Hindlimb muscle (tissue), 1 donor: ENCODE measurements at regions not wholly inside any gene's neighbourhood (a gene's known extent, or its start where the extent isn't known, plus 50 kb on each side); places are given as distances from the start of the nearest gene placed in this dataset.
"Not testable (repeated sequence)": the region's sequence is repeated elsewhere in the genome, so short reads cannot be mapped to it uniquely, and the experiment has no call there.

Source experiments
- DNase-seq: peaks from one replicate; pipeline ENCODE4 v3.0.0-alpha.2; 2013

DNA sequence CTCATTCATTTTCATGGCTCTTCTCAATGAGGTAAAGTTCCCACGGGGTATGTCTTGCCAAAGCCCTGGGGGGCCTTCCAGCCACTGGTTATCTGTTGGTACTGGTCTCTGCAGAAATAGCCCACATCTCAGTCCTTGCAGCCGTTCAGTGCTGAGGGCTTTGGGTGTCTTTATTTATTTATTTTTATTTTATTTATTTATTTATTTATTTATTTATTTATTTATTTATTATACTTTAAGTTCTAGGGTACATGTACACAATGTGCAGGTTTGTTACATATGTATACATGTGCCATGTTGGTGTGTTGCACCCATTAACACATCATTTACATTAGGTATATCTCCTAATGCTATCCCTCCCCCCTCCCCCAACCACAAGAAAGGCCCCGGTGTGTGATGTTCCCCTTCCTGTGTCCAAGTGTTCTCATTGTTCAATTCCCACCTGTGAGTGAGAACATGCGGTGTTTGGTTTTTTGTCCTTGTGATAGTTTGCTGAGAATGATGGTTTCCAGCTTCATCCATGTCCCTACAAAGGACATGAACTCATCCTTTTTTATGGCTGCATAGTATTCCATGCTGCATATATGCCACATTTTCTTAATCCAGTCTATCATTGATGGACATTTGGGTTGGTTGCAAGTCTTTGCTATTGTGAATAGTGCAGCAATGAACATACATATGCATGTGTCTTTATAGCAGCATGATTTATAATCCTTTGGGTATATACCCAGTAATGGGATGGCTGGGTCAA, 308.1 kb upstream of the B3GAT1 start:
- DNase-seq, result not testable (repeated sequence)

DNA sequence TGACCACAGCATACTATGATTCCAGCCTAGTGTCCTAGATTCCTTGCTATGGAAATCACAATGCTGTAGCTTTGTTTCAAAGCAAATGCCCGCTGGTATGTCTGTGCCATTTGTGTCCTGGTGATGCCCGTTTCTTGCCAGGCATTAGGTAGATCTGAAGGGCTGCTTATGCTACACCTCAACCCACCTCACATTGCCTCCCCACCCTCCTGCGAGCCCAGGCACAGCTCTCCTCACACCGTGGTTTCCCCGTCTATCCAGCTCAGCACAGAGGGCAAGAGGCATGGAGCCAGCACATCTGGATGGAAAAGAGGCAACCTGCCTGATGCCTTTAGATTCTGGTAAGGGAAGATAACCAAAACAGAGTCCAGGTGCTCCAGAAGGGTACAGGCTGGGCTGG, 307.4 kb upstream of the B3GAT1 start:
- DNase-seq, result no peak

DNA sequence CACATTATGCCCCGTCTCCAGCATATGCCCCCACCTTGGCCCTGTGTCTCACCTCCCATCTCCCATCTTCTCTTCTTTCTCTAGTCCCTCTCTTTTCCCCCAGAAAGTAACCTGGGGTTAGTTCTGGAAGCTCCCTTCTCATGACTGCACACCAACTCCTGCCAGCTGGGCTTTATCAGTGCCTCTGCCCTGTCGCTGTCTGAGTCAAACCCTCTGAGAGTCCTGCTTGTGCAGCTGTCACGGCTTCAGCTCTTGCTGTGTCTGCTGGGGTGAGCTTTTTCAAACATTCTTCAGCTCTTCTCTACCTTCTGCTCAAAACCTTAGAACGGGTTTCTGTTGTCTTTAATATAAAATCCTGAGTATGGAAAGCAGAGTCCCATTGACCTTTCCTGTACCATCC, 304.5 kb upstream of the B3GAT1 start:
- no peak for DNase-seq

DNA sequence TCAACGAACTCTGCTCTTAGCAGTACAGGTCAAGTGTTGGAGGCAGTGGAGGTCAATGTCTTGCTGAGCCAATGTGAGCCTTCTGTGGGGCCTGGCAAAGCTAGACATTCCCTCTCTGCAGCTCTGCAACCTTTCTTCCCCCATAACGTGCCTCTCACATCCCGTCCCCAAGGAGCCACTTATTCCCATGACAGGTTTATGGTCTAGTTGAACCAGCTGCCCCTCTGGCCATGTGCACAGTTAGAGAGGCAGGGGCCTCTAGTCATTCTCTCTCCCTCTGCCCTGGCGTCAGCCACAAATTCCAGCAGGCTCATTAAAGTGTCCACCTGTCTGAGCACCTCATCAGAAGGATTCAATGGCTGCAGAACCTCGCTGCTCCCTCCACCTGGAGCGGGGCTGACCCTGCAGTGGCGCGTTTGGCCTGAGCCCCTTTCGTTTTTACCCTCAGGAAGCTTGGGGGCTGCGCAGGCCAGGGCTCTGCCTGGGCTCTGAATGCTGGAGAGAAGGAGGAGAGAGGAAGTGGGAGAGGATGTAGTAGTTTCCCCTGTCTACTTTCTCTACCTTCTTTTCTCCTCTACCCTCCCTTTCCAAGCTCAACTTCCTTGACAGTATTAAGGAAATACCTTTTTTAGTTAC, 302.1 kb upstream of the B3GAT1 start:
- no peak for DNase-seq

DNA sequence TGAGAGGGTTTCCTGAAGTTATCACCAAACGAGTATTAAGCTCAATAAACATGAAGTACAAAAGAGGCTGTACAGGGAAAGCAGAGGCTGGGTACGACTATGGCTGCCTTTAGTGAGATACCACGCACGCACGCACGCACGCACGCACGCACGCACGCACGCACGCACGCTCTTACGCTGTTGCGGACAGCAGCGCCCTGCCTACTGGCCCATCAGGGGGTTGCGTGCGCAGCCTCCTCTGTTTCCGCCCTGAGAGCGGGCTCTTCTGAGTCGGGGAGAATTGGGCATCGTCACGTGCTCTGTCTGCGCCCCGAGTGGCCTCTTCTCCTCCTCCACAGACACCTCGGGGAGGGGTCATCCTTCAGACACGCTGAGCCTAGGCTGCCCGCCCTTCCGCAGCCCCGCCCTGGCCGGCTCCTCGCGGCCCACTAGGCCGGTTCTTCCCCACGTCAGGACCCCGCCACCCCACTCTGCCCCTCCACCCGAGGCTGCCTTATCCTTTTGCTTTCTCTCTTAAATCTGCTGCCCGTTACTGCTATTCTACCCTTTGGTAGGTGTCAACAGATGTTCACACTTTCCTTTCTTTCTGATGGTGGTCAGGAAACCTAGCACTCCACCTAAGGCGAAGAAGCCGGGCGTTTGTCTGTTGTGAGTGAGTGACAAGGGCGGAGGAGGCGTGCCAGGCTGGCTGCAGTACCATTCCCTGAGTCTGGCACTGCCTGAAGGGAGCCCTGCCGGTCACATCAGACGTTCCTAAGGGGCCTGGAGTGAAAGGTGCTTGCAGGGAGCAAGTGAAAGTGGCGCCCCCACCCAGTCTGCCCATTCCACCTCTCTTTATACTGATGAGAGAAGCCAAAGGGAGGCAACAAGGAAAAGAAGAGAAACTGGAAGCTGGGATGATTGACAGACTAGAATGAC, 300.4 kb upstream of the B3GAT1 start:
- DNase-seq, result no peak

DNA sequence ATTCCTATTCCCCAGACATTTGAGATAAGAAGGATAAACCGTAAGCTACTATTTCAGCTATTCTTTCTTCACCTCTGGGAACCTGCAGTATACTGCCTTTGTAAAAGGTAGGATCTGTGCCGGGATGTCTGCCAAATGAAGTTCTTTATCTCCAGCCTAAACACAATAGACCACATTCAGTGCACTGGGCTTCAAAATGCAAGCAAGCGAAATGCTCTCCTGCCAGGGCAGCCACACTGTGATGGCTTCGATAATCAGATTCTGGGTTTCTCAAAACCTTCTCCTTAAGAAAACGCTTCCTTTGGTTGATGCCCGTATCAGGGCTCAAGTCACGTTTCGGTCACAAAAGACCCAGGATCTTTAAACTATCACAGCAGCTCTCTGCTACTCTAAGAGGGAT, 299.5 kb upstream of the B3GAT1 start:
- DNase-seq, result no peak

DNA sequence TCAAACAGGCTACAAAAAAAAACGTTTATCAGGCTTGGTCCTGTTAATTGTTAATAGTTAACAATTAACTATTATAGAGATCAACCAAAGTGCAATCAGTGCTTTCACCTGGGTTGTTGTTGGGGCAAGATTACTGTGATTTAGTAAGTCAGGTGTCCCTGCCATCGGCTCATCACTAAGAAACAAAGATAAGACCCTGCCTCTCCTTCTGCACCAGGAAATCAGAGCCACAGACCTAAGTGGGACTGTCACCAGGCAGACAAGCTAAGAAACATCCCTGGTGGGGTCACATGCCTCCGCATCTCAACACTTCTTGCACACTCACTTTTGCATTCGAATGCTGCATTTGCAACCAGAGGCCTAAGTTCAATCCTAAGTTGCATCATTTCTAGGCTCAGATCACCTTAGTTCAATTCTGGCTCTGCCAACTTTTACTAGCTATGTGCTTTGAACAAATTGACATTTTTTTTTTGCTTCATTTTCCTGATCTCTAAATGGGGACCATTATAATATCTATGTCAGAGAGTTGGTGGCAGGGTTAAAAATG, 298.9 kb upstream of the B3GAT1 start:
- DNase-seq, result no peak

DNA sequence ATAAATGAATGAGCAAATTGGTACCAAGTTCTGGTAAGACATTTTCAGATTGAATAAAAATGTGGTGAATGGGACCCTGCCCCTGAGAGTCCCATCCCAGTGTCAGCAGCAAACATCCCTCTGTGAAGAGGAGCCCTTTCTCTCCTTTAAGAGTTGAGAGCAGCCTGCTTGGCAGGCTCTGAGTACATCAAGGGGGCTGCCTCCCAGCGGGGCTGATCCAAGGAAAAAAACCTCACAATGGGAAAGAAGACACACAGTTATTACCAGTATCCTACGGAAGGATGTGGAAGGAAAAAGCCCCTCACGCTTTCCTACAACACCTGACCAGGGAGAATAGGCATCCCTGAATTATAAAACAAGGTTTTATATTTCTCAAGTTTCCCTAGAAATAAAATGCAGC, 293.8 kb upstream of the B3GAT1 start:
- no peak for DNase-seq

DNA sequence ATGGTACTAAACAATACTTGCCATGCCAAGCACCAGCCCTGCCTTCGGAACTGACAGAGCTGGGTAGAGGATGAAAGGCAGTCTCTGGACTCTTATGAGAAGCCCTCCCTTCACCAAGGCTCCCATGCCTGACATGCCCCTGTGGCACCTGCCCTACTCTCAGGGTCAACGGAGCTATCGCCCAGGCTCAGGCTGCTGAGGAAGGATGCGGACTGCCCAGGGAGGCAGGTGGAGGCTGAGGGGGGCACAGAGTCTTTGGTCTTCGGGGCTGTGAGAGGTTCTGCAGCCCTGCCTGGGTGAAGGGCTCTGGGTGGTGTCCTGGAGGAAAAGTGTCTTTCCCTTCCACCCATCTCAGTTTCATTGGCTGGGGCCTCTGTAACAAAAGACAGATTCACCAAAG, 290.8 kb upstream of the B3GAT1 start:
- no peak for DNase-seq

DNA sequence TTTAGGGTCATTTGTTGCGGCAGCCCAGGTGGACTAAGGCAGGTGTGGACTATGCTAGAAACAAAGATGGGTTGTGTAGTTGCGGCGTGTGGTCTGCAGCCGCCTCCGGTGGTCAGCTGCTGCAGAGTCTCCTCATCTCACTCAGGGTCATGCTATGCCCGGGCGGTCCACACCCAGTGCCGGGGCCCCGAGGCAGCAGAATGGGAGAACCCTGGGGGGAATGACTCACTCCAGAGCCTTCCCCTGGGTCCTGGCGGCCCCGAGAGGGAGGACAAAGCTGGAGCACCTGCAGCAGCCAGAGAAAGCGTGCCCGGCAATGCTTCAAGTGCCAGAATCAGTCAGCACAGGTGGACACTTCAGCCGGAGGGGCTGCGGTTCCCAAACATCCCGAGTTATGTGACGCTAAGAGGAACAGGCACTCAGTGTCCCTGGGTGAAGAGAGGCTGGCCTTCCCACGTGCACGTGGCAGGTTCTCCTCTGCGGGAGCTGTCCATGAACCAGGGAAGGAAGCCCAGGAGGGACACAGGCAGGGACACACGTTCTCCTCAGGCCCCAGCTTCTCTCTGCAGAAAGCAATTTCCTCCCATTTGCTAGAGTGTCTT, 289.6 kb upstream of the B3GAT1 start:
- DNase-seq, result no peak

DNA sequence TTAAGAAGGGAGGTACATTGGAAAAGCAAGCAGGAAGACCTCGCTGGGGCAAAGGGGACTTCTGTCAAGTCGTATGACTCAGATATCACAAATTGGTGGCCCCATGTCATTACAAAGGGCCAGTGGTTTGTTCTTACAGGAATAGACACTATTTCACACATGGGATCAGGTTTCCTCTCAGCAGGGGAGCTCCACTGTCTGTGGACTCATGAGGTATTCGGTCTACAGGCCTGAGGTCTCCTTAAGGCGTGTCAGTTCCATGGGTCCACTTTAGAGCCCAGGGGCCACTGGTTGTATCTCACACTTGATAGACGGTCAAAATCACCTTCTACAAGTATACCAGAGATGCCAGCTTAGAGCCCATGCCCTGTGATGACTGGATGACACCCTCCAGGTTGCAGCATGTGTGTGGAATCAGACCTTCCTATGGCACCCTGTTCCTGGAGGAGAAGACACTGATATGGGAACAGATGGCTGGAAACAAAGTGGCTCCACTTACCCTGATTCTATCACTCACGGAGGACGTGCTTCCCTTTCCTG, 288.1 kb upstream of the B3GAT1 start:
- no peak for DNase-seq

DNA sequence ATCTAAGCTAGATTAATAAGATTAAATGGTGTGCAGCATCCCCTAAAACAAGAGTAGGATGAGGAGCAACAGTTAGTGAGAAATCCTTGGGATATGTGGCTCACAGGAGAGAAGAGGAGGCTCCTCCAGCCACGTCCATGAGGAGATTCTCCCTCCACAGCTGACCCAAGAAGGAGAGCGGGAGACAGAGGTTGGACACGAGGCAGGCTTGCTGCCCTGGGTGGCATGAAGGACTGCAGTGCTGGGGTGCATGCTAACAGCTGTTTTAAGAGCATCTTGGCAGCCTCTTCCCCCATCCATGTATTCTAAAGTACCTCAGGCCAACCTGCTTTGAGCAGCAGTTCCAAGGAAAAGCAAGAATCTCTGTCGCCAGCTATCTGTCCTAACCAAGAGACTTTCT, 284.4 kb upstream of the B3GAT1 start:
- DNase-seq, result no peak

DNA sequence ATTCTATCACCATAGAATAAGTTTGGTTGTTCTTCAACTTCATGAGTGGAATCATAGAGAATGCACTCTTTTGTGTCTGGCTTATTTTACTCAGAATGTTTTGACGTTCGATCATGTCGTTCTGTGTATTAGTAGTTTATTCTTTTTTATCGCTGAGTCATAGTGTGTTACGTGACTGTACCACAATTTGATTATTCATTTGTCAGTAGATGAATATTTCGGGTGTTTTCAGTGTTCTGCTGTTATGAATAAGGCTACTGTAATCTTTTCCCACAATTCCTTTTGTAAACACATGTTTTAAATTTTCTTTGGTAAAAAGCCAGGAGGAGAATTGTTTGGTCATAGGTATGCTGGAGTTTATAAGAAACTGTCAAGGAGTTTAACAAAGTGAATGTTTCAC, 279.9 kb upstream of the B3GAT1 start:
- no peak for DNase-seq

DNA sequence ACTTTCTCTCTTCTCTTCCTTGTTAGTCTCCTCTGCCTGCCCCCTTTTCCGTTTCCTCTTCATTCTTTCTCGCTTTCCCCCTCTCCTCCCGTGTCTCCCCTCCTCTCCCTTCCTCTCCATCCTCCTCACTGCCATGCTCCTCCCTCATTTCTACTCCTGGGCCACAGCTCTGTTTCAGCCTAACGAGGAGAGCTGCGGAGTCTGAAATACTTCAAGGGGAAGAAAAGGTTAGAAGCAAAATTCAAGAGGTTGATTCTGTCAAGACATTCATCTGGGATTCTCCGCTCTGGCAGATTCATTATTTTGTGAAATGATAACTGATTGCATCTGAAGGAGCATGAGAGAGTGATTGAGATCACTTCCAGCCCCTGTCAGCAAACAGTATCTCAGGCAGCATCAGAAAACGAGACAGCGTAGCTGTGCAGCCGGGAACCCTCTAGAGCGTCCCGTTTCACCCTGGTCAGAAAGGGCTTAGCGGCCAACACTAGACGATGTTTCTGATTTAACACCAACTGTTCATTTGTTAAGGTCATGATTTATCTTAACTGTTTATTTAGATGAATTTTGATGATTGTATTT, 279.3 kb upstream of the B3GAT1 start:
- no peak for DNase-seq

DNA sequence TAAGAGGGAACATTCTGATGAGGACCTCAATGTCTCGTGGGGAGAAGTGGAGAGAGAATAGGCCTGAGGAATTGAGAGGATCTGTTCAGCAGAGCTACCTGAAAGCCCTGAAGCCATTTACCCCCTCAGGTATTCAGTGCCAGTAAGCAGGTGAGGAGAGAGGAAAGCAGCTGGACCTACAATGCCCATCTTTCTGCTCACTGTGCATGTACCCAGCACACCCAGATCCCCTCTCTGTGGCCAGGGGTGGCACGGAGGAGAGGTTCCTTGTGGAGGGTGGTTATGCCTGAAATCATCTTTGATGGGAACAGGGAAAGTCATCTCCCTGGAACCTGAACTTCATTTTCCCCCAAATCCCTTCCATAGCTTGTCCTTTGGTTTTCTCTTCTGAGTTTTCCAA, 277.8 kb upstream of the B3GAT1 start:
- no peak for DNase-seq

DNA sequence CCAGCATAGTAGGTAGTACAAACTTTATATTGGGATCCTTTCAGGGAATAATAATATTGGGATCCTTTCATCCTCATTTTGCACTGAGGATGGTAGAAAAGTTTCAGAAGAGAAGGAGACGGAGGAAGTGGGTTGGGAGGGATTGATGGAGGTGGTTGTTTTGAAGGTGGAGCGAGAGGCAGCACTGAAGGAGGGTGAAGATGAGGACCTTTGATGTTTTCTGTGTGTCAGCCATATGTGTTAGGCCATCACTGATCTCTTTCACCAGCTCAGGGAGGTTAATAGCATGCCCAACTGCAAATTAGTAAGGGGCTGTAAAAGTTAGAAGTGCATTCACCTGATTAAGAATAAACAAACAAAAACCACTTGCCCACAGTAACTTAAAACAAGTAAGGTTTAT, 275.5 kb upstream of the B3GAT1 start:
- DNase-seq, result no peak

DNA sequence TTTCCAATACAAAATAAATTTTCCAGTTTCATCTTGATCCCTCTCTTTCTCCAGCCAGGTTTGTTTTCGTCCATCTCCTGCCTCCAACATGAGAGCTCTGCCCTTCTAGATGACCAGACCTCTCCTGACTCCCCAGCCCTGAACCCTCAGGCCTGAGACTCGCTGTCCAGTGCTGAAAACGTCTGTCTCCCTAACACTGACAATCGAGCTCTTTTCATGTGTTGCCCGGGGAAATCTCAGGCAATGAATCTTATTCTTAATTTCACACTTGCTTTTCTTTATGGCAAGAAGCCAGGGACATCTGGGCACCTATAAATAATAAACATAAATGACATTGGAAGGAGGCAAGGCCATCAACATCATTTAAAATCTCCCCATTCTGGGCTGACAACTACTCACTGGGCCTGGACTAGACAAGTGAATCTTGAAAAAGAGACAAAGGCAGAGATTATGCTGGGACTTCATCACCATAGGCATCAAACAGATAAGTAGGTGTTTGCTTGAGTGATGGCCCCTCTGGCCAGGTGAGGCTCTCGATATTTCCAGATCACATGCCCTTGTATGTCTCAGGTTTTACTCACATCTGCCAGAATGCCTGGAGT, 274.5 kb upstream of the B3GAT1 start:
- DNase-seq, result no peak

DNA sequence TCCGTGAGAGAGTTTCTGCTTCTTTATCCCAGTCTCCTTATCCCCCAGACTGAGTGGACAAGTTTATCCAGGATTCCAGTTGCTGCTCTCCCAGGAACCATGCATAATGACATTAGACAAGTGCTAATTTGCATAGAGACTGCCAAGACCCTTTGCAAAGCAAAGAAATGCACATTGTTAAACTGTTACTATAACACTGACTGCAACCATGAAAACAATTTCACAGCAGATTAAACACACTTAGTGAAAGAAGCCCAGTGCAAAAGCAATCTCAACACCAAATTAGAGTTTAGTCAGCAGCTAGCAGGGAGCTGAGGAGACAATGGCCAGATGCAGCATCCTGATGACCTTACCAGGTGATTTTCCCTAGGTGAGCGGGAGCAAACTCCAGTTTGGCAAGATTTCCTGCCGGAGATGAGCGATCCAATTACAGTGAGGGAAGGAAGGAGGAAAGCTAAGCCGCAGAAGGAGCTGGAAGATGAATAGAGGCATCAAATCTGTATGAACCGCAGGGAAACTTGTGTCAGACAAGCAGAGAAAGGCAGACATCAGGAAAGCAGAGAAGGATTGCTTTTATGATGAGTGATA, 273.8 kb upstream of the B3GAT1 start:
- DNase-seq, result no peak

DNA sequence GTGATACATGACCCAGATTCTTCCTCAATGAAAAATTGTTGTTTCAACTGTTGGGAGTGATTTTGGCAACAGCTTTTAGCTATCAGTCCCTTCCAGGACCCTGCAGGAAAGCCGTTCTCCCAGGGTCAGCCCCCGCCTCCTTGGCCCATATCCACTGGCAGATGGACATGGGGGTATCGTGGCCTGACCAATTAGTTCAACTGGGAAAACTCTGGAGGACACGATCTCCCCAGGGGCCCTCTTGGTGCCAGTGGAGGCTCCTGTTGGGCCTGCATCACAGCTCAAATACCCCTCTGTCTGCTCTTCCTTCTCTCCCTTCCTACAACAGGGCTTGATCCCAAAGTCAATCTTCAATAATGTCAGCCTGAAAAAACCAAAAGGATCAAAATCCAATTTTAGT, 272.5 kb upstream of the B3GAT1 start:
- no peak for DNase-seq

DNA sequence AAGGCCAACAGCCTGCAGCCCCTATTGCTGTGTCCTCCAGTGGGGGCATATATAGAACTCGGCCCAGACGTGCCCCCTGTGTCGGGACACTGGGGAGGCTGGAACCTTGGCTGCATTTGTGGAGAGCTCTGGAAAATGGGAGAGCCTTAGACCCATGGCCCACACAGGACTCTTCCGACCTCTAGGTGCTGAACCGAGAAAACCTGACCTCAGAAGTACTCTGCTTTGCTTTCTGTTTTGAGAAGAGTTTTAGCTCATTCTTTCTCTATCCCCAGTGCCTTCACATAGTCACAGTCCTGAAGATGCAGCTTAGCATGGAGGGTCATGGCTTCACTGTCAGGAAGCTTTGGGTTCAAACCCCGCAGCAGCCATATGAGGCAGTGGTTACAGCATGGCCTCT, 271.8 kb upstream of the B3GAT1 start:
- DNase-seq, result no peak

DNA sequence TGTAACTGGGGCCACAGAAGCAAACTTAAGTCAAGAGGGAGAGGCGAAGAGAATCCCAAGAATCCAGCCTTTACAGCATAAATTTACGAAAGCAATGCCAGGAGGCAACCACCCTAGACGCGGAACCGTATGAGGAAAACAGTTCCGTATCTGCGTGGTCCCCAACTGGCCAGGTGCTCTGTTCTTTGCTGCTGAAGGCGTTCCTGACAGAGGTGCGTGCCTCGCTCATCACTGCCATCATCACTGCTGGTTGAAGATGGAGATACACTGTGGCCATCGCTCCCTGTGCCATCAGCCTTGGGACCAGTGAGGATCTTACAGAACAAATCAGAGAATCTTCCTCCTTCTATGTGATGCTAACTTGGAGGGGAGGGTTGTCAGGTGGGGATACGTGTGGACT, 270.5 kb upstream of the B3GAT1 start:
- no peak for DNase-seq
